GM23248 (cell line): ENCODE measurements at regions not wholly inside any gene's neighbourhood (a gene's known extent, or its start where the extent isn't known, plus 50 kb on each side); places are given as distances from the start of the nearest gene placed in this dataset.
"Not testable (repeated sequence)": the region's sequence is repeated elsewhere in the genome, so short reads cannot be mapped to it uniquely, and the experiment has no call there.

ENCODE experiments used
- EZH2 ChIP-seq: fragments of 200-600 bp; sonication (generic); IDR thresholded peaks from 2 replicates; pipeline ENCODE4 v1.6.1; 2018; ENCODE audit warnings: antibody characterized with exemption, mild to moderate bottlenecking; ENCODE audit not compliant: insufficient read depth, poor library complexity, severe bottlenecking
- EZH2phosphoT487 ChIP-seq: fragments of 200-600 bp; sonication (generic); IDR thresholded peaks from 2 replicates; pipeline ENCODE4 v1.6.1; 2018; ENCODE audit warnings: antibody characterized with exemption, moderate library complexity, mild to moderate bottlenecking, low read depth; ENCODE audit not compliant: insufficient read depth

- TF ChIP-seq EZH2, EZH2phosphoT487: not testable (repeated sequence)
Observed at GRCh38 chr21:5044812-5045211, 5476.6 kb upstream of the TPTE start.
